ENCODE measurements at regions not wholly inside any gene's neighbourhood (a gene's known extent, or its start where the extent isn't known, plus 50 kb on each side); places are given as distances from the start of the nearest gene placed in this dataset.
"Not testable (repeated sequence)": the region's sequence is repeated elsewhere in the genome, so short reads cannot be mapped to it uniquely, and the experiment has no call there.

- no peak for TF ChIP-seq ZFX (IDR thresholded peaks at IDR 0.05; ENCODE audit: borderline replicate concordance)
- TF ChIP-seq CTCF (IDR thresholded peaks at IDR 0.05), result no peak
- no peak overlapping the region for H3K27ac ChIP-seq
Measured at GRCh38 chr19:20414120-20414519, 151.5 kb downstream of the ZNF737 start.

- H3K27ac ChIP-seq, result no peak overlapping the region
- no peak for TF ChIP-seq ZFX (IDR thresholded peaks at IDR 0.05; ENCODE audit: borderline replicate concordance)
- TF ChIP-seq CTCF (IDR thresholded peaks at IDR 0.05), result no peak
Measured at GRCh38 chr19:20413705-20414104, 151.9 kb downstream of the ZNF737 start.

- H3K27ac ChIP-seq, result no peak overlapping the region
Measured at GRCh38 chr19:20412846-20413245, 152.7 kb downstream of the ZNF737 start.

GRCh38 chr19:20397292-20397691 lies 168.3 kb downstream of the ZNF737 start:
- H3K27ac ChIP-seq, result no peak overlapping the region
- TF ChIP-seq CTCF (IDR thresholded peaks at IDR 0.05) (no peak), ZFX (IDR thresholded peaks at IDR 0.05; ENCODE audit: borderline replicate concordance) (no peak)

More at GRCh38 chr19:20412846-20413245, 152.7 kb downstream of the ZNF737 start:
- no peak for TF ChIP-seq CTCF (IDR thresholded peaks at IDR 0.05)
- no peak for TF ChIP-seq ZFX (IDR thresholded peaks at IDR 0.05; ENCODE audit: borderline replicate concordance)

- TF ChIP-seq CTCF (IDR thresholded peaks at IDR 0.05) (no peak), ZFX (IDR thresholded peaks at IDR 0.05; ENCODE audit: borderline replicate concordance) (no peak)
- no peak overlapping the region for H3K27ac ChIP-seq
Measured at GRCh38 chr19:20388706-20389225, 176.8 kb downstream of the ZNF737 start.

GRCh38 chr19:20385061-20385460 lies 180.5 kb downstream of the ZNF737 start:
- TF ChIP-seq ZFX (IDR thresholded peaks at IDR 0.05; ENCODE audit: borderline replicate concordance) (no peak), CTCF (IDR thresholded peaks at IDR 0.05) (no peak)
- no peak overlapping the region for H3K27ac ChIP-seq

GRCh38 chr19:20371911-20372310 lies 193.7 kb downstream of the ZNF737 start:
- no peak overlapping the region for H3K27ac ChIP-seq
- TF ChIP-seq CTCF (IDR thresholded peaks at IDR 0.05), result no peak
- TF ChIP-seq ZFX (IDR thresholded peaks at IDR 0.05; ENCODE audit: borderline replicate concordance), result no peak

- not testable (repeated sequence) for H3K27ac ChIP-seq
Measured at GRCh38 chr19:20371304-20371703, 194.3 kb downstream of the ZNF737 start.

Measured in 22Rv1 (cell line).